SK-N-SH (cell line): ENCODE measurements at regions not wholly inside any gene's neighbourhood (a gene's known extent, or its start where the extent isn't known, plus 50 kb on each side); places are given as distances from the start of the nearest gene placed in this dataset.

ENCODE experiments used
- CTCF ChIA-PET: fragments of 300-600, 350-600 bp; formaldehyde crosslinking; extraction: SDS; loops from one replicate; lab custom pipeline; 2021; lab: Yijun Ruan, JAX
- POLR2A ChIA-PET: fragments of 350-600 bp; sonication (Branson Sonifier 250); formaldehyde crosslinking; extraction: SDS; loops from one replicate; lab custom pipeline; 2020; ENCODE audit warnings: antibody characterized with exemption, inconsistent platforms; lab: Yijun Ruan, JAX
- DNase-seq: peaks from one replicate; pipeline ENCODE4 v3.0.0; 2012
- H2AFZ ChIP-seq: fragments of 200-600 bp; sonication (generic); 2 replicates; pipeline ENCODE4 v1.8.1; 2016; ENCODE audit warnings: antibody characterized with exemption, mild to moderate bottlenecking, low read depth
- H3F3A ChIP-seq: fragments of 200-600 bp; sonication (generic); replicated peaks from 2 replicates; pipeline ENCODE3; 2016; ENCODE audit warnings: antibody characterized with exemption, mild to moderate bottlenecking; ENCODE audit not compliant: insufficient read depth
- H3K27ac ChIP-seq, 2 experiments: fragments of 200-500 bp in 1 of 2; fragments of 200-600 bp in 1 of 2; sonication (Bioruptor generic) in 1 of 2; sonication (generic), shearing (Covaris generic) in 1 of 2; 2 replicates each; pipeline versions ENCODE4 v1.5.1 to v1.6.1; 2014 to 2016; ENCODE audit warnings: low read depth in 2 of 2, inconsistent platforms in 1 of 2, low read length in 1 of 2, mild to moderate bottlenecking in 1 of 2, mixed read lengths in 1 of 2
- H3K27me3 ChIP-seq: fragments of 200-600 bp; sonication (generic), shearing (Covaris generic); 2 replicates; pipeline ENCODE4 v1.6.1; 2016; ENCODE audit warnings: mixed run types; ENCODE audit not compliant: insufficient read depth
- H3K36me3 ChIP-seq, 2 experiments: fragments of 200-500 bp in 1 of 2; fragments of 200-600 bp in 1 of 2; sonication (Bioruptor generic) in 1 of 2; sonication (generic) in 1 of 2; replicated peaks in 1 of 2; 2 replicates each; pipeline versions ENCODE3 to v1.5.1; 2014 to 2016; ENCODE audit warnings: low read length in 1 of 2, mild to moderate bottlenecking in 1 of 2; ENCODE audit not compliant: insufficient read depth in 2 of 2, control insufficient read depth in 1 of 2
- H3K4me1 ChIP-seq, 2 experiments: fragments of 200-500 bp in 1 of 2; fragments of 200-600 bp in 1 of 2; sonication (Bioruptor generic) in 1 of 2; sonication (generic), shearing (Covaris generic) in 1 of 2; 2 replicates each; pipeline versions ENCODE4 v1.5.1 to v1.6.1; 2014 to 2016; ENCODE audit warnings: low read depth in 1 of 2, low read length in 1 of 2, mixed run types in 1 of 2; ENCODE audit not compliant: insufficient read depth in 2 of 2, control insufficient read depth in 1 of 2
- H3K4me2 ChIP-seq: fragments of 200-600 bp; sonication (generic), shearing (Covaris generic); 2 replicates; pipeline ENCODE4 v1.6.1; 2017; ENCODE audit warnings: mixed run types
- H3K4me3 ChIP-seq, 2 experiments: fragments of 200-500 bp in 1 of 2; fragments of 200-600 bp in 1 of 2; sonication (Bioruptor generic) in 1 of 2; sonication (generic), shearing (Covaris generic) in 1 of 2; 2 replicates each; pipeline versions ENCODE4 v1.5.1 to v1.8.1; 2014 to 2016; ENCODE audit warnings: low read depth in 2 of 2, inconsistent platforms in 1 of 2, low read length in 1 of 2, mild to moderate bottlenecking in 1 of 2, mixed read lengths in 1 of 2, moderate library complexity in 1 of 2
- H3K79me2 ChIP-seq: fragments of 200-600 bp; sonication (generic); 2 replicates; pipeline ENCODE4 v1.8.1; 2017; ENCODE audit warnings: mild to moderate bottlenecking; ENCODE audit not compliant: insufficient read depth
- H3K9ac ChIP-seq: fragments of 200-600 bp; sonication (generic); 2 replicates; pipeline ENCODE4 v1.6.1; 2017; ENCODE audit warnings: mixed run types
- H3K9me2 ChIP-seq: fragments of 200-600 bp; sonication (generic); 2 replicates; pipeline ENCODE4 v1.6.1; 2017; ENCODE audit warnings: mixed run types
- H3K9me3 ChIP-seq: fragments of 200-600 bp; sonication (generic); 2 replicates; pipeline ENCODE4 v1.6.1; 2017; ENCODE audit warnings: mixed run types, mild to moderate bottlenecking, moderate library complexity
- H4K20me1 ChIP-seq: fragments of 200-600 bp; sonication (generic); 2 replicates; pipeline ENCODE4 v1.6.1; 2017; ENCODE audit warnings: mild to moderate bottlenecking, mixed run types; ENCODE audit not compliant: insufficient read depth
- CHD2 ChIP-seq: fragments of 150-350 bp; IDR thresholded peaks from 2 replicates; pipeline ENCODE4 v1.6.1; 2018; ENCODE audit warnings: low read length; ENCODE audit not compliant: partially characterized antibody
- ELF1 ChIP-seq: IDR thresholded peaks from 2 replicates; pipeline ENCODE4 v1.4.0; 2012
- EZH2phosphoT487 ChIP-seq: fragments of 200-600 bp; sonication (generic); IDR thresholded peaks from 2 replicates; pipeline ENCODE4 v1.6.1; 2017; ENCODE audit warnings: low read depth, mixed run types, mild to moderate bottlenecking, antibody characterized with exemption, moderate library complexity, borderline replicate concordance
- FOXM1 ChIP-seq: IDR thresholded peaks from 2 replicates; pipeline ENCODE4 v1.4.0; 2012; ENCODE audit warnings: low read depth, mild to moderate bottlenecking
- JUND ChIP-seq: IDR thresholded peaks from 2 replicates; pipeline ENCODE4 v1.4.0; 2012
- MXI1 ChIP-seq: IDR thresholded peaks from 2 replicates; pipeline ENCODE4 v1.6.1; 2012; ENCODE audit warnings: mild to moderate bottlenecking, low read depth, low read length, improper control_type of control experiment
- RAD21 ChIP-seq: IDR thresholded peaks from 2 replicates; pipeline ENCODE4 v1.6.1; 2012; ENCODE audit warnings: mild to moderate bottlenecking, low read length
- RFX5 ChIP-seq: IDR thresholded peaks from 2 replicates; pipeline ENCODE4 v1.6.1; 2012; ENCODE audit warnings: mild to moderate bottlenecking, improper control_type of control experiment, low read length
- TAF1 ChIP-seq: IDR thresholded peaks from 2 replicates; pipeline ENCODE4 v1.6.1; 2012; ENCODE audit warnings: low read depth, mild to moderate bottlenecking, low read length, moderate library complexity, borderline replicate concordance
- TCF12 ChIP-seq: IDR thresholded peaks from 2 replicates; pipeline ENCODE4 v1.4.0; 2012
- YY1 ChIP-seq: IDR thresholded peaks from 2 replicates; pipeline ENCODE4 v1.4.0; 2012; ENCODE audit warnings: low read depth, mild to moderate bottlenecking
- WGBS: methylation state at CpG from one replicate; pipeline ENCODE4 v1.1.6; 2017; ENCODE audit warnings: low lambda C conversion rate; 5-methylcytosine and 5-hydroxymethylcytosine counted together
- TF ChIP-seq, protein P1 (sequence below): IDR thresholded peaks from 2 replicates; pipeline ENCODE4 v1.6.1; 2012; ENCODE audit warnings: mild to moderate bottlenecking, low read depth, low read length, moderate library complexity
- TF ChIP-seq, protein P2 (sequence below): IDR thresholded peaks from 2 replicates; pipeline ENCODE4 v1.4.0; 2012; ENCODE audit warnings: low read depth, borderline replicate concordance
- TF ChIP-seq, protein P3 (sequence below): IDR thresholded peaks from 2 replicates; pipeline ENCODE4; 2012
- TF ChIP-seq, protein P4 (sequence below): fragments of 150-350 bp; IDR thresholded peaks from 2 replicates; pipeline ENCODE4 v1.6.1; 2017; ENCODE audit warnings: antibody characterized with exemption, low read length, low read depth, borderline replicate concordance
- TF ChIP-seq, protein P5 (sequence below): IDR thresholded peaks from 2 replicates; pipeline ENCODE4 v1.4.0; 2012; ENCODE audit warnings: low read depth, borderline replicate concordance

DNA sequence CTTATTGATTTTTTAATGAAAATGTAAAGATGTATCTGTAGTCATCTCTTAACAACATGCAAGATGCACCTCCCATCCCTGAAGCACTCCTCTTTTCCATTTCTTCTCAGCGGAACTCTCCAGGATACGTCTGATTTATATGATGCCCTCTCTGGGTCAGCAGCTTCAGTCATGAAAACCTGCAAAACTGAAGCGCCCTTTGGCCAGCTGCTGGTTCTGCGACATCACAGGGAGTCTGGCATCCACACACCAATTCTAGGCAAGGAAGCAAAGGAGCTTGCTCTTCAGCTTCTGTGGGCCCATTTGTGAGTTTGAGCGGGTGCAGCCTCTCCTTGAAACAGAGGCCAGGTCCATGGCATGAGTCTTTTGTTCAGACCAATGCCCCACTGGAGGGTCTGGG is 1253.3 kb downstream of the TBC1D22A start (continued):
- TF ChIP-seq, protein P1, sequence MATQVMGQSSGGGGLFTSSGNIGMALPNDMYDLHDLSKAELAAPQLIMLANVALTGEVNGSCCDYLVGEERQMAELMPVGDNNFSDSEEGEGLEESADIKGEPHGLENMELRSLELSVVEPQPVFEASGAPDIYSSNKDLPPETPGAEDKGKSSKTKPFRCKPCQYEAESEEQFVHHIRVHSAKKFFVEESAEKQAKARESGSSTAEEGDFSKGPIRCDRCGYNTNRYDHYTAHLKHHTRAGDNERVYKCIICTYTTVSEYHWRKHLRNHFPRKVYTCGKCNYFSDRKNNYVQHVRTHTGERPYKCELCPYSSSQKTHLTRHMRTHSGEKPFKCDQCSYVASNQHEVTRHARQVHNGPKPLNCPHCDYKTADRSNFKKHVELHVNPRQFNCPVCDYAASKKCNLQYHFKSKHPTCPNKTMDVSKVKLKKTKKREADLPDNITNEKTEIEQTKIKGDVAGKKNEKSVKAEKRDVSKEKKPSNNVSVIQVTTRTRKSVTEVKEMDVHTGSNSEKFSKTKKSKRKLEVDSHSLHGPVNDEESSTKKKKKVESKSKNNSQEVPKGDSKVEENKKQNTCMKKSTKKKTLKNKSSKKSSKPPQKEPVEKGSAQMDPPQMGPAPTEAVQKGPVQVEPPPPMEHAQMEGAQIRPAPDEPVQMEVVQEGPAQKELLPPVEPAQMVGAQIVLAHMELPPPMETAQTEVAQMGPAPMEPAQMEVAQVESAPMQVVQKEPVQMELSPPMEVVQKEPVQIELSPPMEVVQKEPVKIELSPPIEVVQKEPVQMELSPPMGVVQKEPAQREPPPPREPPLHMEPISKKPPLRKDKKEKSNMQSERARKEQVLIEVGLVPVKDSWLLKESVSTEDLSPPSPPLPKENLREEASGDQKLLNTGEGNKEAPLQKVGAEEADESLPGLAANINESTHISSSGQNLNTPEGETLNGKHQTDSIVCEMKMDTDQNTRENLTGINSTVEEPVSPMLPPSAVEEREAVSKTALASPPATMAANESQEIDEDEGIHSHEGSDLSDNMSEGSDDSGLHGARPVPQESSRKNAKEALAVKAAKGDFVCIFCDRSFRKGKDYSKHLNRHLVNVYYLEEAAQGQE, result no peak
- TF ChIP-seq, protein P2, sequence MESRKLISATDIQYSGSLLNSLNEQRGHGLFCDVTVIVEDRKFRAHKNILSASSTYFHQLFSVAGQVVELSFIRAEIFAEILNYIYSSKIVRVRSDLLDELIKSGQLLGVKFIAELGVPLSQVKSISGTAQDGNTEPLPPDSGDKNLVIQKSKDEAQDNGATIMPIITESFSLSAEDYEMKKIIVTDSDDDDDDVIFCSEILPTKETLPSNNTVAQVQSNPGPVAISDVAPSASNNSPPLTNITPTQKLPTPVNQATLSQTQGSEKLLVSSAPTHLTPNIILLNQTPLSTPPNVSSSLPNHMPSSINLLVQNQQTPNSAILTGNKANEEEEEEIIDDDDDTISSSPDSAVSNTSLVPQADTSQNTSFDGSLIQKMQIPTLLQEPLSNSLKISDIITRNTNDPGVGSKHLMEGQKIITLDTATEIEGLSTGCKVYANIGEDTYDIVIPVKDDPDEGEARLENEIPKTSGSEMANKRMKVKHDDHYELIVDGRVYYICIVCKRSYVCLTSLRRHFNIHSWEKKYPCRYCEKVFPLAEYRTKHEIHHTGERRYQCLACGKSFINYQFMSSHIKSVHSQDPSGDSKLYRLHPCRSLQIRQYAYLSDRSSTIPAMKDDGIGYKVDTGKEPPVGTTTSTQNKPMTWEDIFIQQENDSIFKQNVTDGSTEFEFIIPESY, result no peak
- TF ChIP-seq, protein P3, sequence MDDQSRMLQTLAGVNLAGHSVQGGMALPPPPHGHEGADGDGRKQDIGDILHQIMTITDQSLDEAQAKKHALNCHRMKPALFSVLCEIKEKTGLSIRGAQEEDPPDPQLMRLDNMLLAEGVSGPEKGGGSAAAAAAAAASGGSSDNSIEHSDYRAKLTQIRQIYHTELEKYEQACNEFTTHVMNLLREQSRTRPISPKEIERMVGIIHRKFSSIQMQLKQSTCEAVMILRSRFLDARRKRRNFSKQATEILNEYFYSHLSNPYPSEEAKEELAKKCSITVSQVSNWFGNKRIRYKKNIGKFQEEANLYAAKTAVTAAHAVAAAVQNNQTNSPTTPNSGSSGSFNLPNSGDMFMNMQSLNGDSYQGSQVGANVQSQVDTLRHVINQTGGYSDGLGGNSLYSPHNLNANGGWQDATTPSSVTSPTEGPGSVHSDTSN, result no peak

DNA sequence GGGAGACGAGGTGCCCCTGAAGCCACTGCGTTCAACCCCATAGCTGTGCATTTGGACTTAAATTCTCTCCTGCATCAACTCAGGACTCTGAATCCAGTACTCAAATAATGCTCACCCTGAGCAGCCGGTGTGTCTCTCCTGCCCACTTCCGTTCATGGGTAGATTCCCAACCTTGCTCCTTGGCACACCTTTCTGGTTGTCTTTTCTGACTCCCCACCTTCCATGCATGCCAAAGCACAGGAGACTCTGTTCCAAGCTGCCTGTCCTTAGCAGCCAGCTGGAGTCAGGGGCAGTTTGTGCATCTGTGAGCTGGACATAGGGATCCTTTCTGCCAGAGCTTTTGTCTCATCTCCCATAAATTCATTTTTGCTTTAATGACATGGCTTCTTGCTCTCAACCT is 1242.5 kb downstream of the TBC1D22A start:
- Histone ChIP-seq H3K9me3 (no peaks in the 10 kb centered on the region), H3F3A (no peaks in the 10 kb centered on the region), H3K4me3 (no peak overlapping the region), H3K36me3 (no peaks in the 10 kb centered on the region), H3K27me3 (no peaks in the 10 kb centered on the region), H2AFZ (no peak overlapping the region), H3K4me2 (no peak overlapping the region), H3K9me2 (no peaks in the 10 kb centered on the region), H3K27ac (no peak overlapping the region), H3K79me2 (no peaks in the 10 kb centered on the region), H3K4me1 (no peaks in the 10 kb centered on the region), H3K9ac (no peak overlapping the region), H4K20me1 (no peaks in the 10 kb centered on the region)
- ChIA-PET POLR2A (no interaction called here), CTCF (no interaction called here)
- WGBS, result 22% methylated on average over 4 of the region's 4 CpGs
- no peak for DNase-seq
- TF ChIP-seq CHD2 (no peak), RAD21 (no peak), JUND (no peak), YY1 (no peak), RFX5 (no peak), EZH2phosphoT487 (no peak), TAF1 (no peak), FOXM1 (no peak), MXI1 (no peak), TCF12 (no peak), ELF1 (no peak)
- TF ChIP-seq, protein P4, sequence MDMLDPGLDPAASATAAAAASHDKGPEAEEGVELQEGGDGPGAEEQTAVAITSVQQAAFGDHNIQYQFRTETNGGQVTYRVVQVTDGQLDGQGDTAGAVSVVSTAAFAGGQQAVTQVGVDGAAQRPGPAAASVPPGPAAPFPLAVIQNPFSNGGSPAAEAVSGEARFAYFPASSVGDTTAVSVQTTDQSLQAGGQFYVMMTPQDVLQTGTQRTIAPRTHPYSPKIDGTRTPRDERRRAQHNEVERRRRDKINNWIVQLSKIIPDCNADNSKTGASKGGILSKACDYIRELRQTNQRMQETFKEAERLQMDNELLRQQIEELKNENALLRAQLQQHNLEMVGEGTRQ, result no peak
- TF ChIP-seq, protein P1, result no peak
- TF ChIP-seq, protein P5, sequence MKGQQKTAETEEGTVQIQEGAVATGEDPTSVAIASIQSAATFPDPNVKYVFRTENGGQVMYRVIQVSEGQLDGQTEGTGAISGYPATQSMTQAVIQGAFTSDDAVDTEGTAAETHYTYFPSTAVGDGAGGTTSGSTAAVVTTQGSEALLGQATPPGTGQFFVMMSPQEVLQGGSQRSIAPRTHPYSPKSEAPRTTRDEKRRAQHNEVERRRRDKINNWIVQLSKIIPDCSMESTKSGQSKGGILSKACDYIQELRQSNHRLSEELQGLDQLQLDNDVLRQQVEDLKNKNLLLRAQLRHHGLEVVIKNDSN, result no peak
- TF ChIP-seq, protein P2, result no peak
